ENCODE measurements at regions not wholly inside any gene's neighbourhood (a gene's known extent, or its start where the extent isn't known, plus 50 kb on each side); places are given as distances from the start of the nearest gene placed in this dataset.

DNA sequence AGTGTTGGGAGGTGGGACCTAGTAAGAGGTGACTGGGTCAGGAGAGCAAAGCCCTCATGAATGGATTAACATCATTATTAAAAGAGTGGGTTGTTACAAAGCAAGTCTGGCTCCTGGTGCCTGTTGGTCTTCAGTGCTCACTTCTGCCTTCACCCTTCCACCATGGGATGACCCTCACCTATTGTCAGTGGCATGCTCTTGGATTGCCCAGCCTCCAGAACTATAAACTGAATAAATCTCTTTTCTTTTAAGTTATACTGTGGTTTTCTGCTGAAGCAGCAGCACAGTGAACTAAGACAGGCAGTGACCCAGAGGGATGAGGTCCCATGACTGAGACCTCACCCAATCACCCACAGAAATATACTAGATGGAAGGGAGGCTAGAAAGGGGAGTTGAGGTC lies 57.5 kb upstream of the ATL2 start:
- peaks cover 8% of the 10 kb centered on the region for H3K9me3 Mint-ChIP-seq (ENCODE audit: unreplicated experiment)
- no peaks in the 10 kb centered on the region for H3K36me3 Mint-ChIP-seq (ENCODE audit: unreplicated experiment)
- H3K4me1 Mint-ChIP-seq (ENCODE audit: low read depth, unreplicated experiment): peaks cover 23% of the 10 kb centered on the region
- no peak for DNase-seq
- H3K27me3 Mint-ChIP-seq (ENCODE audit: unreplicated experiment): peaks cover 8% of the 10 kb centered on the region
- H3K27ac Mint-ChIP-seq (ENCODE audit: unreplicated experiment): no peak overlapping the region
- H3K4me3 Mint-ChIP-seq (ENCODE audit: unreplicated experiment): no peak overlapping the region
- TF ChIP-seq, protein P1, sequence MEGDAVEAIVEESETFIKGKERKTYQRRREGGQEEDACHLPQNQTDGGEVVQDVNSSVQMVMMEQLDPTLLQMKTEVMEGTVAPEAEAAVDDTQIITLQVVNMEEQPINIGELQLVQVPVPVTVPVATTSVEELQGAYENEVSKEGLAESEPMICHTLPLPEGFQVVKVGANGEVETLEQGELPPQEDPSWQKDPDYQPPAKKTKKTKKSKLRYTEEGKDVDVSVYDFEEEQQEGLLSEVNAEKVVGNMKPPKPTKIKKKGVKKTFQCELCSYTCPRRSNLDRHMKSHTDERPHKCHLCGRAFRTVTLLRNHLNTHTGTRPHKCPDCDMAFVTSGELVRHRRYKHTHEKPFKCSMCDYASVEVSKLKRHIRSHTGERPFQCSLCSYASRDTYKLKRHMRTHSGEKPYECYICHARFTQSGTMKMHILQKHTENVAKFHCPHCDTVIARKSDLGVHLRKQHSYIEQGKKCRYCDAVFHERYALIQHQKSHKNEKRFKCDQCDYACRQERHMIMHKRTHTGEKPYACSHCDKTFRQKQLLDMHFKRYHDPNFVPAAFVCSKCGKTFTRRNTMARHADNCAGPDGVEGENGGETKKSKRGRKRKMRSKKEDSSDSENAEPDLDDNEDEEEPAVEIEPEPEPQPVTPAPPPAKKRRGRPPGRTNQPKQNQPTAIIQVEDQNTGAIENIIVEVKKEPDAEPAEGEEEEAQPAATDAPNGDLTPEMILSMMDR (IDR thresholded peaks at IDR 0.05; ENCODE audit: partially characterized antibody, unreplicated experiment): no peak

DNA sequence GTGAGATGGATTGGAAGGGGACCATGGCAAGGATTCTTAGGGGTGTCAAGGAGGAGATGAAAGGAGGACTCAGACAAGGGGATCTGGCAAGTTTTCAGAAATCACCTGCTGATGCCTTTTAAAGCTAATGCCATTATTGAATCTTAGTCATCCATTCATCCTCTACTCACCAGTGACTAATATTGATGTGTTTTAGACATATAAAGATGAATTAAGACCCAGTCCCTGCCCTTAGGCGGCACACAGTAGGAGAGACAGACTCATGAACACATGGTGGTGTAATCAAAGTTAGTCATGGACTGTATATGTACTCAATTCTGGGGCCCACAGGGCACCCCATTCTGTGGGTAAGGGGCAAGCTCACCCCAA lies 56.5 kb upstream of the ATL2 start:
- Mint-ChIP-seq H3K27me3 (ENCODE audit: unreplicated experiment) (peaks cover 5% of the 10 kb centered on the region), H3K4me1 (ENCODE audit: low read depth, unreplicated experiment) (peaks cover 17% of the 10 kb centered on the region), H3K36me3 (ENCODE audit: unreplicated experiment) (no peaks in the 10 kb centered on the region), H3K9me3 (ENCODE audit: unreplicated experiment) (peaks cover 5% of the 10 kb centered on the region), H3K4me3 (ENCODE audit: unreplicated experiment) (no peak overlapping the region), H3K27ac (ENCODE audit: unreplicated experiment) (no peak overlapping the region)
- TF ChIP-seq, protein P1 (IDR thresholded peaks at IDR 0.05; ENCODE audit: partially characterized antibody, unreplicated experiment): no peak
- DNase-seq: no peak

DNA sequence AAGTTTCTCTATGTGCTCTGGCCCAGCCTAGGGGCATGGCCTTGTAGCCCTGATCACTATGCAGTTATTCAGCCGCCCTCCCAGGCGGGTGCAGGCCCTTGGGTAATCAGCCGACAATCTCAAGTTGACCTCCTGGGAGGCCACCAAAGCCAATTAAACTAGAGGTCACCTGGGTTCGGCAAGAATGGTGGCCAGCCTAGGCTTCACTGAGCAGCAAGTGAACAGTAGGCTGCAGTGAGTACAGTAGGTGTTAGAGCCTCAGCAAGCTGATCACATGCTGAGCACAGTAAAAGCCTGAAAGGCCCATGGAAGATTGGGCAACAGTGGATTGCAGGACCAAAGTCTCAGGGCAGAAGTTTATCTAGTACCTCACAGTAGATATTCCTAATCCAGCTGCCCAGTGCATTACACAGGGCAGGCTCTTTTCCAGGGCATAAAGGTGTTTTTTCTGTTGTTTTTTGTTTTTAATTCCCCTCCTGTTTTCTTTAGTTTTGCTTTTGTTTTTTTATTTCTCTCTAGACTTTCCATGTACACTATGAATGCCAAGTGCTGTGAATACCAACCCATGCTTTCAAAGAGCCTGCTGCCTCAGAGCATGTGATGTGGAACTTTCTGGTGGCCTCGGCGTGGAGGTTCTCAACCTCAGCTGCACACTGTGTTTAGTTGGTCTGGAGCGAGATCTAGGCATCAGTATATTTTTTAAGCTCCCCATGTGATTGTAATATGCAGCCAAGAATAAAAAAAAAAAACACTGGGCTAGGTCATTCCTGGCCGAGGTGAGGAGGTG lies 55.9 kb upstream of the ATL2 start:
- no peak overlapping the region for H3K4me3 Mint-ChIP-seq (ENCODE audit: unreplicated experiment)
- TF ChIP-seq, protein P1 (IDR thresholded peaks at IDR 0.05; ENCODE audit: partially characterized antibody, unreplicated experiment): no peak
- no peaks in the 10 kb centered on the region for H3K36me3 Mint-ChIP-seq (ENCODE audit: unreplicated experiment)
- no peak for DNase-seq
- peaks cover 4% of the 10 kb centered on the region for H3K27me3 Mint-ChIP-seq (ENCODE audit: unreplicated experiment)
- H3K9me3 Mint-ChIP-seq (ENCODE audit: unreplicated experiment): peaks cover 2% of the 10 kb centered on the region
- no peak overlapping the region for H3K27ac Mint-ChIP-seq (ENCODE audit: unreplicated experiment)
- H3K4me1 Mint-ChIP-seq (ENCODE audit: low read depth, unreplicated experiment): peaks cover 14% of the 10 kb centered on the region

DNA sequence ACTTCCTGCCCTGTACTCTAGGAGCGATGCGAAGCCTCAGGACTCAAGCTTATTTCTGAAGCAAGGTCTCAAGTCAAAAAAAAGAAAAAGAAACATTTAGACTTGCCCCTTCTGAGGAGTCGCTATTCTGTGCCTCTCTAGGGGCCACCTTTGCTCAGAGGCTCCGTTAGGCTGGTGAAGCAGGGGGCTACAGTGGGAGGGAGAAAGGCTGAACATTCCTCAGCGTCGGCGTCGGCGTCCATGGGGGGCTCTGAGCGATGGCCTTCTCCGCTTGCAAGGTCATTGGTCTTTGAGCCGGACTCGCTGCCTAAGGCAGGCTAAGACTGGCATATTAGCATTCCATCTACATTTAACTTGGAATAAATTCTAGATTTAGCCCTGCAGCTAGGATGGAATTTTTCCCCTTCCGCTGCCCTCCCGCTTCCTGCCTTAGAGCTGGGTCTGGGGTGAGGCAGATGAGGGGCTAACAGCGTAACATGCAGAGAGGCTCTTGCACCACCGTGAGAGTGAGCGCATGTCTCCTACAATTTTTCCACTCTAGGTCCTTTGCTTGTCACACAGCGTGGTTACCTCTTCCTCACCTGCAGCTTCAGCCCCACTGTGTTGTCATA lies 53.6 kb upstream of the ATL2 start:
- H3K4me3 Mint-ChIP-seq (ENCODE audit: unreplicated experiment): no peak overlapping the region
- H3K27me3 Mint-ChIP-seq (ENCODE audit: unreplicated experiment): peaks cover 2% of the 10 kb centered on the region
- TF ChIP-seq, protein P1 (IDR thresholded peaks at IDR 0.05; ENCODE audit: partially characterized antibody, unreplicated experiment): no peak
- peaks cover 2% of the 10 kb centered on the region for H3K9me3 Mint-ChIP-seq (ENCODE audit: unreplicated experiment)
- peaks cover 14% of the 10 kb centered on the region for H3K4me1 Mint-ChIP-seq (ENCODE audit: low read depth, unreplicated experiment)
- no peak for DNase-seq
- no peak overlapping the region for H3K27ac Mint-ChIP-seq (ENCODE audit: unreplicated experiment)
- H3K36me3 Mint-ChIP-seq (ENCODE audit: unreplicated experiment): no peaks in the 10 kb centered on the region

DNA sequence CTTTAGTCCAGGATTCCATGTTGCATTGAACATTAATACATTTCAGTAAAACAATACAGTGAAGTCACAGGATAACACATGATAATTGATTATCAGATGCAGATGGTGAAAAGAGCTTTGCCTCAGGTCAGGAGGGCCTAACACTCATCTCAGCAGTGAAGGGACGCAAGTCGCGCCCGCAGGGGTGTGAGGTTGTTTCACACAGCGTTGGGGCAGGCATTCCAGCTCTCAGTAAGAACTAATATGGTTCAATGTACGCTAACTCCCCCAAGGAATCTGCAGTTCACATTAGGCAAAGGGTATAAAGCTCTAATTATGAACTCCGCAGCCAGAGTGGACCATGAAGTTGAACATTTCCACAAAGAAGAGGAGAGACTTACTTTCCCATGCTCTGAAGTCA lies 53.1 kb upstream of the ATL2 start:
- TF ChIP-seq, protein P1 (IDR thresholded peaks at IDR 0.05; ENCODE audit: partially characterized antibody, unreplicated experiment): no peak
- Mint-ChIP-seq H3K4me3 (ENCODE audit: unreplicated experiment) (no peak overlapping the region), H3K27ac (ENCODE audit: unreplicated experiment) (no peak overlapping the region), H3K4me1 (ENCODE audit: low read depth, unreplicated experiment) (peaks cover 14% of the 10 kb centered on the region), H3K36me3 (ENCODE audit: unreplicated experiment) (no peaks in the 10 kb centered on the region), H3K27me3 (ENCODE audit: unreplicated experiment) (peaks cover 2% of the 10 kb centered on the region), H3K9me3 (ENCODE audit: unreplicated experiment) (peaks cover 2% of the 10 kb centered on the region)
- no peak for DNase-seq

All from glutamatergic neuron (in vitro differentiated cells).